ENCODE measurements at regions not wholly inside any gene's neighbourhood (a gene's known extent, or its start where the extent isn't known, plus 50 kb on each side); places are given as distances from the start of the nearest gene placed in this dataset.

GRCh38 chr16:65254144-65254543 lies 132.3 kb upstream of the CDH11 start:
- dilution Hi-C loops (cut with HindIII; ENCODE audit: low sequenced_read_pairs, unreplicated experiment) (no loop called here), intact Hi-C loops (cut with micrococcal nuclease) (no loop called here), in situ Hi-C loops (cut with MboI; ENCODE audit: low sequenced_read_pairs) (no loop called here)
- Histone ChIP-seq H2AK9ac (replicated peaks; ENCODE audit: low read depth, low read length, poor library complexity) (no peak overlapping the region), H3K4me1 (ENCODE audit: control insufficient read depth, insufficient read depth, low read length) (no peaks in the 10 kb centered on the region), H3K36me3 (ENCODE audit: control insufficient read depth, insufficient read depth, low read length) (no peaks in the 10 kb centered on the region), H3K4me3 (ENCODE audit: insufficient read depth, low read depth, low read length) (no peak overlapping the region), H4K20me1 (ENCODE audit: insufficient read depth, low read length) (no peaks in the 10 kb centered on the region), H2AFZ (replicated peaks; ENCODE audit: low read length, poor library complexity) (no peak overlapping the region), H3K14ac (replicated peaks; ENCODE audit: low read depth, low read length) (no peak overlapping the region), H4K91ac (ENCODE audit: insufficient read depth, low read depth, low read length) (no peak overlapping the region), H3K9me3 (ENCODE audit: control insufficient read depth, insufficient read depth, low read length) (no peaks in the 10 kb centered on the region), H3K79me1 (ENCODE audit: low read depth in 1 of 2, low read length in 2 of 2) (no peaks in the 10 kb centered on the region), H2BK15ac (ENCODE audit: low read depth, low read length) (no peak overlapping the region), H4K8ac (ENCODE audit: low read depth in 2 of 2, low read length in 2 of 2) (no peak overlapping the region), H3K56ac (ENCODE audit: extremely low read depth, insufficient read depth, low read length) (no peak overlapping the region), H3K9ac (ENCODE audit: low read depth, low read length) (no peak overlapping the region), H2BK120ac (ENCODE audit: low read depth, low read length) (no peak overlapping the region), H2BK5ac (ENCODE audit: low read depth, low read length, poor library complexity, severe bottlenecking) (no peak overlapping the region), H2AK5ac (ENCODE audit: low read depth, low read length) (no peak overlapping the region), H3K18ac (ENCODE audit: low read depth, low read length) (no peak overlapping the region), H3K4ac (ENCODE audit: low read depth, low read length) (no peak overlapping the region), H3K27ac (ENCODE audit: insufficient read depth, low read length) (no peak overlapping the region), H4K5ac (ENCODE audit: low read depth, low read length) (no peak overlapping the region), H3K4me2 (ENCODE audit: low read depth, low read length) (no peak overlapping the region), H3K23ac (ENCODE audit: low read depth, low read length) (no peak overlapping the region), H3K27me3 (ENCODE audit: control insufficient read depth, insufficient read depth, low read length) (no peaks in the 10 kb centered on the region), H3K9me1 (ENCODE audit: insufficient read depth, low read length) (no peaks in the 10 kb centered on the region), H2BK20ac (ENCODE audit: low read depth, low read length) (no peak overlapping the region)
- no peak for DNase-seq
- no CpG with 5 or more reads among the region's 1 CpG for WGBS, 2 experiments (ENCODE audit: extremely low coverage in 2 of 2, insufficient read length in 1 of 2)
- CTCF ChIA-PET = interaction anchor here (0.9 kb wide), 1 partner anchor 12 kb away, joined by 3 read pairs; no protein-coding TSS in a partner anchor
- TF ChIP-seq CTCF (conservative IDR thresholded peaks at IDR 0.05; ENCODE audit: low read depth, low read length) (no peak), MXI1 (IDR thresholded peaks at IDR 0.05; ENCODE audit: borderline replicate concordance, low read depth, low read length) (no peak), ELK1 (IDR thresholded peaks at IDR 0.05; ENCODE audit: borderline replicate concordance, low read depth, low read length) (no peak), BHLHE40 (IDR thresholded peaks at IDR 0.05; ENCODE audit: low read depth, low read length) (no peak), POLR2A (IDR thresholded peaks at IDR 0.05; ENCODE audit: low read depth, low read length) (no peak), RAD21 (IDR thresholded peaks at IDR 0.05; ENCODE audit: low read length) (no peak), USF2 (IDR thresholded peaks at IDR 0.05; ENCODE audit: low read depth, low read length) (no peak), MAZ (IDR thresholded peaks at IDR 0.05; ENCODE audit: borderline replicate concordance, low read depth, low read length) (no peak), MAFK (IDR thresholded peaks at IDR 0.05; ENCODE audit: low read depth, low read length) (no peak), SMC3 (IDR thresholded peaks at IDR 0.05; ENCODE audit: low read depth, low read length) (no peak), RCOR1 (IDR thresholded peaks at IDR 0.05; ENCODE audit: insufficient replicate concordance, low read length) (no peak), RFX5 (IDR thresholded peaks at IDR 0.05; ENCODE audit: low read depth, low read length) (no peak), FOS (IDR thresholded peaks at IDR 0.05; ENCODE audit: low read depth, low read length) (no peak), CEBPB (IDR thresholded peaks at IDR 0.05; ENCODE audit: low read depth, low read length) (no peak), CHD1 (IDR thresholded peaks at IDR 0.05; ENCODE audit: low read depth, low read length) (no peak)
- POLR2A ChIA-PET (ENCODE audit: unreplicated experiment) = no interaction called here
- no TSS peak for BruUV-seq (replicated peaks)
- ATAC-seq (ENCODE audit: low read depth) = no peak
